HG03432 (cell line): ENCODE measurements at regions not wholly inside any gene's neighbourhood (a gene's known extent, or its start where the extent isn't known, plus 50 kb on each side); places are given as distances from the start of the nearest gene placed in this dataset.

Source experiments
- ATAC-seq: cut with Tn5 transposase; IDR thresholded peaks from one replicate; pipeline ENCODE4 v1.9.1; 2021; ENCODE audit warnings: mild to moderate bottlenecking, moderate library complexity; ENCODE audit not compliant: unreplicated experiment

GRCh38 chr14:48936362-48936761 is 649.8 kb downstream of the RPS29 start:
- ATAC-seq = no peak

DNA sequence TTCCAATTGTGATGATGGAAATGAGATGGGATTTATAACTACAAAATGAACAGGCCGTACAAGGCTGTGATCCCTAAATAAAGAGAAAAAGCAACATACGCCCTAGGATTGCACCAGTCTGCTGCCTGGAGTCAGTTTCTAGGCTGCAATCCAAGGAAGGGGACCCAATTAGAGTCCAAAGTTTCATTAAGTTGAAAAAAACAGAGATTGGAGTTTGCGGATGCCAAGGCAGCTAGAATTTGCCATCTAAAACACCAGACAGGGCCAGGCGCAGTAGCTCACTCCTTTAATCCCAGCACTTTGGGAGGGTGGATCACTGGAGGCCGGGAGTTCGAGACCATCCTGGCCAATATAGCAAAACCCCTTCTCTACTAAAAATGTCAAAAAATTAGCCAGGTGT is 661.0 kb downstream of the RPS29 start:
- ATAC-seq = no peak

GRCh38 chr14:48914921-48915320 is 671.3 kb downstream of the RPS29 start:
- no peak for ATAC-seq

GRCh38 chr14:48914382-48914781 is 671.8 kb downstream of the RPS29 start:
- ATAC-seq = no peak

DNA sequence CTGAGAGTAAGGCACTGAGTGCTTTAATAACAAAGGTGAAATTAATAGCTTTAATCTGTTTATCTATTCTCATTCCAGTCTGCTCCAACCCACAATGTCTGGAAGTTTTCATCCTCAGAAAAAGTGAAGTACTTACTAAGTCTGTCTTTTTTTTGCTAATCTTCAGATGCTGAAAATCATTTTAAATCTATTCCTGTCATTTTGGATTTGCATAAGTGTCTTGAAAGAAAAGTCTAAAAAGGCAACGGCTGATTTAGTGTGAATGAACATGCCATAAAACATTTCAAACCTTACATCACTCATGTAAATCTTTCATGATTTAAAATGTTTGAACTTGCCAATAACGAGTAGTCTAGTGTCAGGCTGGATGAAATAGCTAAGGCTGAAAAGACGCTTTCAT is 685.6 kb downstream of the RPS29 start:
- ATAC-seq = no peak

DNA sequence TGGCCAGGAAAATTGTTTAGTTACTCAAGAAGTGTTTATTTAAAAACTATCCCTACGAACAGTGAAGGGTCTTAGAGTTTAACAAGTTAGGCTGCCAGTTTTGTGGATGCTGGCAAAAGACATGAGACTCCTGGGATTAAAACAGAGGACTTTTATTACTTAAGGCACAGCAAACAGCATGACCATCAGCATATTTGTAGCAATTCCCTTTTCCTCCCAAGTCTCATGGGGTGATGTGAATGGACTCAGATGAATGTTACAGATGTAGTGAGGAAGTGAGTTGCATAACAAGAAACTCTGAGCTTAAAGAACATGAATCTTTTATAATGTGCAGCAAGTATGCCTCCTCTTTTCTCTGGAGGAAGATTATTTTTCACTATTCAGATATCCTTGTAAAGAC is 695.8 kb downstream of the RPS29 start:
- no peak for ATAC-seq

- ATAC-seq = no peak
These were observed 709.3 kb downstream of the RPS29 start for GRCh38 chr14:48876806-48877340.

- ATAC-seq = no peak
These were observed 711.5 kb downstream of the RPS29 start for GRCh38 chr14:48874711-48875110.

DNA sequence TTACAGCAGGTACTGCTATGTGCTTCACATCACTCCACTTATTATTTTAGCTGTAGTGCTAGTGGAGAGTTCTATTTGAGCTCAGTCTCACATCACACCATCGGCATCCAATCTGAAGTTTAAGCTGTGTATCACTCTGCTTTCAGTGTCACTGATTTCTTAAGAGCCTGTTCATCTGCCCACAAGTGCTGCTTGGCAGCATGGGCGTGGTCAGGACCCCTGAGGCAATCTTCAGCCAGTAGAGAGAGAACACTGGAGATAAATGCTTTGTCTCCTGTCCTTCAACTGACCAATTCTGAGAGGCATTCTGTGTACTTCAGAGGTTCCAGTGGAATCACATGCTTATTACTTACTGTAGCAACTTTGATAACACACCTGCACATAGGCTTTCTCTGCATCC is 728.8 kb downstream of the RPS29 start:
- no peak for ATAC-seq

DNA sequence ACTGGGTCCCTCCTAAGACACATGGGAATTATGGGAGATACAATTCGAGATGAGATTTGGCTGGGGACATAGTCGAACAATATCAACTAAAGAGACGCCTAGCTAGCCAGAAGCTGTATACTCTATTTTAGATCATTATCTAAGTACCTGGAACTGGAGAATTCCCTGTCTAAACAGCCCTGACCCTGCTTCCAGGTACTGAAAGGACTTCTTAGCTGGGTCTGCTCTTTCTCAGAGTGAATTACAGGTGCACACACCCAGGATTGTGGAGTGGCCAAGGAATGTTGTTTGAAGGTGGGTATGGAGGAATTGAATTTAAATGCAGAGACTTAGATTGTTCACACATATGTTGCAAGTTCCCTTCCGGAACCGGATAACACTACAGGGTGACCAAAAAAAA is 733.0 kb downstream of the RPS29 start:
- no peak for ATAC-seq

- ATAC-seq = no peak
These were observed 736.3 kb downstream of the RPS29 start for GRCh38 chr14:48849741-48850322.

DNA sequence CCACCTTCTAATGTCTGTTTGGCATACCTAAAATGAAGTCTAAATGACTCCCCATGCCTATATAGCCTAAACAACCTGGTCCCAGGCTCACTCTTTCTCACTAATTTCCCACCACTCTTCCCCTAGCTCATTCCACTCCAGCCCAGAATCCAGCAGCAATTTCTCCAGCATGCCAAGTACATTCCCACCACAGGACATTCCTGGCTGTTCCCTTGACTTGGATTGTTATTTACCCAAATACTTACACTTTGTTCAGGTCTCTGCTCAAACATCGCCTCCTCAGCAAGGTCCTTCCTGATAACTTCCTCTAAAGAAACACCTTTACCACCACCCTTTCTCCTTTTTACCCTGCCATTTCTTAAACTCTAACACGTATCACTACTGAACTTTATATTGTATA is 743.4 kb downstream of the RPS29 start:
- ATAC-seq = no peak

- ATAC-seq = no peak
These were observed 760.1 kb downstream of the RPS29 start for GRCh38 chr14:48826058-48826457.

GRCh38 chr14:48814562-48814961 is 771.6 kb downstream of the RPS29 start:
- no peak for ATAC-seq

GRCh38 chr14:48805315-48805714 is 780.9 kb downstream of the RPS29 start:
- no peak for ATAC-seq

DNA sequence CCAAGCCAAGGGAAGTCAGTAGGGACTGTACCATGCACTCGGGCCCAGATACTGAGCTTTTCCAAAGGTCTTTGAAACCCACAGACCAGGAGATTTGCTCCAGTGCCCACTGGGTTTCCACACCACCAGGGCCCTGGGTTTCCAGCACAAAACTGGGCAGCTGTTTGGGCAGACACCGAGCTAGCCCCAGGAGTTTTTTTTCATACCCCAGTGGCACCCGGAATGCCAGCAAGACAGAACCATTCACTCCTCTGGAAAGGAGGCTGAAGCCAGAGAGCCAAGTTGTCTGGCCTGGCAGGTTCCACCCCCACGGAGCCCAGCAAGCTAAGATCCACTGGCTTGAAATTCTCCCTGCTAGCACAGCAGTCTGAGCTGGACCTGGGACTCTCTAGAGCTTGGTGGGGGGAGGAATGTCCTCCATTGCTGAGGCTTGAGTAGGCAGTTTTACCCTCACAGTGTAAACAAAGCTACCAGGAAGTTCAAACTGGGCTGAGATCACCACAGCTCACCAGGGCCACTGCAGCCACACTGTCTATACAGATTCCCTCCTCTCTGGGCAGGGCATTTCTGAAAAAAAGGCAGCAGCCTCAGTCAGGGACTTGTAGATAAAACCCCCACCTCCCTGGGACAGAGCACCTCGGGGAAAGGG is 793.7 kb downstream of the RPS29 start:
- ATAC-seq = no peak

- ATAC-seq = no peak
These were observed 797.4 kb downstream of the RPS29 start for GRCh38 chr14:48788771-48789170.

- ATAC-seq = no peak
These were observed 799.7 kb downstream of the RPS29 start for GRCh38 chr14:48786498-48786897.

DNA sequence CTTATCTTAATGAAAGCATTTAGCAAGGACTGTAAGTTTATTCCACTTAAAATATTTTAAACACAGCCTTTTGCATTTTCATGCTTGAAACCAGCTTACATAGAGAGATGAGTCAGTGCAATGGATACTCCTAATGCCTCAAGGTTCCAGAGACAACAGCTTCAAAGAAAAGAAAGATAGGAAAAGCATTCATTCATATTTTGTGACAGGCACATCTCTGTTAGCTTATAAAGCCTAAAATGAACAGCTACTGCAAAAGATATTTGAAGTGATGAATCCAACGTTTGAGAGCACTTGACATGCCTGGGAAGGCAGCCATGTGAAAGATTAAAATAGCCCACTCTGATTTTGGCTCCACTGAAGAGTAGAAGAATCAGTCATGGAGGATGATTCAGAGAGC is 814.5 kb downstream of the RPS29 start:
- no peak for ATAC-seq

DNA sequence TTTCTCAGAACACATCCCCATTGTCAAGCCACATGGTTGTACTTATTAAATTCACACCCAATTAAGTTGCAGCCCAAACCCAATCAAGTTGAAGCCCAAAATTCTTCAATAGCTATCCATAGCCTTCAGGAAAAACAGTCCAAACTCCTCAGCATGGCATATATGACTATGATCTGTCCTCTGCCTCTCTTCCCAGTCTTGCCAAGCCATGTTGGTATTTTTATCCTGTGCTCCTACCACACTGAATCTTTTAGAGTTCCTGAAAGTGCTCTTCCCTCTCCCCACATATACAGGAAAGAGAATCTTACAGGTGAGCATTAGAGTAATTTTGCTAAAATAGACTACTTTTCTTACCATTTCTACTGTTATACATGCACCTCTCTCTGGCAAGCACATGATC is 834.9 kb downstream of the RPS29 start:
- ATAC-seq = no peak

- ATAC-seq = no peak
These were observed 838.0 kb downstream of the RPS29 start for GRCh38 chr14:48748151-48748675.

DNA sequence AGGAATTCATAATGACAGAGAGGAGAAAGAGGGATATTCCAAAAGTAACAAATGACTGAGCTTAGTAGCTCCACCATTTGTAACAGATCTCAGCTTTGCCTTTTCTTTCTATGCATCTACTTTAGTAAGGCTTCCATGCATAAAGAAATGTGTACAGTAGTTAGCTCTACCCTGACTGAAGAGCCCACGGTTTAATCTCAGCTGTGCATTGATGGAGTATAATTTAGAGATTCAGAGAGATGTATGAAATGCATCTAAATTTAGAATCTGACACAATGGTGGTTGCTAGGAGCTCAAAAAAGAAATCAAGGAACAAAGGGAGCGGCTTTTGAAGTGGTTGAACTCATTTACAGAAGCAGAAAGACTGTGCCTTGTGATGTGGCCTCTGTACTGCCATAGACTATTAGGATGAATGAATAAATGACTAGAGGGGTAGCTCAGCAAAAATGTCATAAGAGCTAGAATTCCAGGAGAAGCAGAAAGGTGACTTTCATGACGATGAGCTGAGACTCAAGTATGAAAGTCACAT is 838.6 kb downstream of the RPS29 start:
- no peak for ATAC-seq
